GM12878 (cell line): ENCODE measurements at regions not wholly inside any gene's neighbourhood (a gene's known extent, or its start where the extent isn't known, plus 50 kb on each side); places are given as distances from the start of the nearest gene placed in this dataset.

Experiments used
- ATAC-seq: fragments of 200-7000 bp; cut with Tn5 transposase; 3 replicates; pipeline ENCODE4 v1.9.1; 2020; ENCODE audit warnings: mild to moderate bottlenecking, moderate library complexity
- BruUV-seq: library from RNA; stranded (reverse); fragments of 400-500 nt; replicated peaks from 2 replicates; lab custom pipeline; 2021; lab: Mats Ljungman, UMichigan
- CTCF ChIA-PET: fragments of 300-600 bp; sonication (Branson Sonifier 250); formaldehyde crosslinking; extraction: SDS; loops from one replicate; lab custom pipeline; 2021; ENCODE audit warnings: inconsistent platforms; lab: Yijun Ruan, JAX
- POLR2A ChIA-PET: fragments of 350-600 bp; formaldehyde crosslinking; extraction: SDS; loops from one replicate; lab custom pipeline; 2021; ENCODE audit warnings: inconsistent platforms; lab: Charles Lee
- RAD21 ChIA-PET: fragments of 300-600 bp; sonication (Branson Sonifier 250); formaldehyde crosslinking; loops from one replicate; lab custom pipeline; 2023; ENCODE audit warnings: antibody characterized with exemption; ENCODE audit not compliant: unreplicated experiment; lab: Charles Lee
- SMC1A ChIA-PET: fragments of 300-600 bp; sonication (Branson Sonifier 250); formaldehyde crosslinking; loops from one replicate; lab custom pipeline; 2023; ENCODE audit not compliant: unreplicated experiment, uncharacterized antibody; lab: Charles Lee
- DNase-seq: peaks from one replicate; pipeline ENCODE4 v3.0.0-alpha.2; 2011; ENCODE audit warnings: low read depth, low spot score
- FAIRE-seq: peaks from 3 replicates; lab custom pipeline; 2011; peaks lifted over from hg19 to GRCh38; lab: Jason Lieb, UNC
- H2AFZ ChIP-seq: 2 replicates; pipeline ENCODE4 v1.6.0; 2011; ENCODE audit warnings: low read depth, low read length, control low read depth; ENCODE audit not compliant: control insufficient read depth
- H3K27ac ChIP-seq: 2 replicates; pipeline ENCODE4 v1.5.1; 2011; ENCODE audit warnings: control low read depth; ENCODE audit not compliant: control insufficient read depth, insufficient read depth
- H3K27me3 ChIP-seq, 2 experiments: replicated peaks in 1 of 2; 2 replicates each; pipeline versions ENCODE4 v1.6.0 to v1.6.1; 2011; ENCODE audit warnings: low read length in 1 of 2; ENCODE audit not compliant: control insufficient read depth in 2 of 2, insufficient read depth in 2 of 2
- H3K36me3 ChIP-seq, 2 experiments: 2 replicates each; pipeline ENCODE4 v1.5.1; 2011; ENCODE audit warnings: low read length in 1 of 2; ENCODE audit not compliant: control insufficient read depth in 2 of 2, insufficient read depth in 2 of 2
- H3K4me1 ChIP-seq: 2 replicates; pipeline ENCODE4 v1.6.1; 2011; ENCODE audit warnings: mild to moderate bottlenecking, low read length, moderate library complexity, mixed read lengths; ENCODE audit not compliant: control insufficient read depth, insufficient read depth
- H3K4me2 ChIP-seq: 2 replicates; pipeline ENCODE4 v1.6.0; 2011; ENCODE audit warnings: control low read depth; ENCODE audit not compliant: control insufficient read depth, insufficient read depth
- H3K4me3 ChIP-seq: fragments of 200-600 bp; sonication (generic); 2 replicates; pipeline ENCODE4 v1.5.1; 2016
- H3K79me2 ChIP-seq: 2 replicates; pipeline ENCODE4 v1.6.0; 2011; ENCODE audit warnings: low read length; ENCODE audit not compliant: control insufficient read depth, insufficient read depth
- H3K9ac ChIP-seq: 2 replicates; pipeline ENCODE4 v1.8.0; 2011; ENCODE audit warnings: low read length, control low read depth, mixed read lengths; ENCODE audit not compliant: control insufficient read depth, insufficient read depth
- H3K9me3 ChIP-seq: replicated peaks from 3 replicates; pipeline ENCODE4 v1.5.1; 2011; ENCODE audit warnings: mild to moderate bottlenecking, low read length; ENCODE audit not compliant: control insufficient read depth, insufficient read depth
- H4K20me1 ChIP-seq: 2 replicates; pipeline ENCODE4 v1.6.0; 2011; ENCODE audit not compliant: control insufficient read depth, insufficient read depth
- ATF7 ChIP-seq: fragments of 450-650 bp; IDR thresholded peaks from 2 replicates; pipeline ENCODE4 v1.6.1; 2016; ENCODE audit warnings: low read depth, mild to moderate bottlenecking
- BCL11A ChIP-seq: IDR thresholded peaks from 2 replicates; pipeline ENCODE4 v1.6.1; 2011; ENCODE audit warnings: low read depth, low read length
- DPF2 ChIP-seq: fragments of 450-650 bp; IDR thresholded peaks from 2 replicates; pipeline ENCODE4 v1.6.1; 2017; ENCODE audit warnings: mild to moderate bottlenecking
- FOXM1 ChIP-seq: IDR thresholded peaks from 2 replicates; pipeline ENCODE4 v1.6.1; 2012; ENCODE audit warnings: low read depth, mild to moderate bottlenecking, inconsistent platforms, low read length, moderate library complexity
- HDAC6 ChIP-seq: fragments of 200-600 bp; sonication (generic); IDR thresholded peaks from one replicate; pipeline ENCODE4 v1.8.0; 2017; ENCODE audit warnings: antibody characterized with exemption; ENCODE audit not compliant: unreplicated experiment
- NFYB ChIP-seq: IDR thresholded peaks from 2 replicates; pipeline ENCODE4 v1.6.1; 2011; ENCODE audit warnings: low read depth, mild to moderate bottlenecking, low read length, improper control_type of control experiment, moderate library complexity; ENCODE audit not compliant: insufficient read depth
- NR2C1 ChIP-seq: fragments of 450-650 bp; IDR thresholded peaks from 2 replicates; pipeline ENCODE4 v1.6.1; 2017; ENCODE audit warnings: antibody characterized with exemption, mild to moderate bottlenecking, moderate library complexity
- SIN3A ChIP-seq: IDR thresholded peaks from 2 replicates; pipeline ENCODE4 v1.6.1; 2012; ENCODE audit warnings: low read depth, low read length, improper control_type of control experiment
- SMAD5 ChIP-seq: IDR thresholded peaks from 2 replicates; pipeline ENCODE4 v1.6.1; 2016; ENCODE audit warnings: antibody characterized with exemption, low read depth
- TAF1 ChIP-seq: IDR thresholded peaks from 2 replicates; pipeline ENCODE4 v1.6.1; 2011; ENCODE audit warnings: mild to moderate bottlenecking, low read depth, low read length, borderline replicate concordance
- ZBED1 ChIP-seq: IDR thresholded peaks from 2 replicates; pipeline ENCODE4 v1.6.1; 2016; ENCODE audit warnings: borderline replicate concordance
- WGBS: methylation state at CpG from one replicate; pipeline ENCODE4 v1.1.6; 2016; ENCODE audit warnings: low lambda C conversion rate; ENCODE audit not compliant: insufficient replicate concordance, insufficient coverage; ENCODE audit errors: missing lambda C conversion rate; 5-methylcytosine and 5-hydroxymethylcytosine counted together
- in situ Hi-C: fragments of 300-500 bp; cut with MboI; formaldehyde crosslinking; loops from 9 replicates; pipeline ENCODE4 v1.14.3; 2018; ENCODE audit warnings: mixed read lengths
- intact Hi-C: fragments of 100-400 bp; cut with micrococcal nuclease; formaldehyde crosslinking; loops from one replicate; pipeline ENCODE4 v1.14.2; 2022; ENCODE audit not compliant: unreplicated experiment
- TF ChIP-seq, protein P1 (sequence below): fragments of 450-650 bp; IDR thresholded peaks from 2 replicates; pipeline ENCODE4 v1.6.1; 2018; ENCODE audit warnings: mild to moderate bottlenecking, low read depth, moderate library complexity; ENCODE audit not compliant: partially characterized antibody

DNA sequence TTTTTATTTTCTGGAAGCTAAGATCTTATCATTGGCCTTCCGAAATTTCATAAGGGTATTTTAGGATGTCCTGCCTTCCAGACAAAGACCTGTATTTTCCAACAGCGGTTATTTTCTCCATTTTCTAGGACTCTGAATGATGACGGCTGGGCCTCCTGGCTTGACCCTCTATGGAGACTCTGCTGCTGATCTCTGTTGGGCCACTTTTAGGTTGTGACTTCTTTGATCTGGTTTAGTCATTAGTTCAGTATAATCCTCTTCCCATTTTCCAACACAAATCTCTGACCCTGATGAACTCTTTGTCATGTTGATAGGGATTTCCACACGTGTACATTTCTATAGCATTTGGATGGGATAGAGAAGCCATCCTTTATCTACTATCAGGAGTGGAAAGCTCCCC lies 93.7 kb downstream of the HS1BP3 start (continued):
- TF ChIP-seq FOXM1 (no peak), SIN3A (no peak), BCL11A (no peak), HDAC6 (no peak), ZBED1 (no peak), NFYB (no peak), NR2C1 (no peak)

DNA sequence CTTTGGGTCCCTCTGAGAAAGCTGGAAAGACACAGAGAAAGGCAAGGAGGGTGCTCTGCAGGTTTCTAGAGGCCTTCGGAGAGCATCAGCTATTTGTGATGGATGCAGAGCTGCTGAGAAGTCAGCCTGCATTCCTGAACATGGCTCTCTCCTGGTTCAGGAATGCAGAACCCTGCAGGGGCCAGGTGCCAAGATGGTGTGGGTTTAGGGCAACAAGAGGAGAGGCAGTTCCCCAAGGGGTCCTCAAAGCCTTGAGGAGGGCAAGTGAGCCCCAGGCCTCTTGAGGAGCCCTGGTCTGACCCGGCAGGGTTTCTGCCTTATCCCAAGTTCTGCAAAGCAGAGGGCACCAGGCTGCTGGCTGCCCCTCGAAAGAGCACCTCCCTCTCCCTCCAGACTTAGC lies 93.3 kb downstream of the HS1BP3 start:
- ATAC-seq (no peak), FAIRE-seq (no peak), DNase-seq (no peak)
- SMC1A ChIA-PET: no interaction called here
- in situ Hi-C loops (no loop called here), intact Hi-C loops (no loop called here)
- BruUV-seq: no TSS peak
- H3K36me3 ChIP-seq: no peaks in the 10 kb centered on the region
- CTCF ChIA-PET: no interaction called here
- no peak overlapping the region for H3K9ac ChIP-seq
- H3K4me2 ChIP-seq: no peak overlapping the region
- peaks cover 0 to 2% of the 10 kb centered on the region in 2 experiments; a peak in 2 of 4 replicates for H3K27me3 ChIP-seq
- TF ChIP-seq ATF7: no peak
- TF ChIP-seq DPF2: no peak
- TF ChIP-seq SMAD5: no peak
- no peak for TF ChIP-seq TAF1
- TF ChIP-seq, protein P1, sequence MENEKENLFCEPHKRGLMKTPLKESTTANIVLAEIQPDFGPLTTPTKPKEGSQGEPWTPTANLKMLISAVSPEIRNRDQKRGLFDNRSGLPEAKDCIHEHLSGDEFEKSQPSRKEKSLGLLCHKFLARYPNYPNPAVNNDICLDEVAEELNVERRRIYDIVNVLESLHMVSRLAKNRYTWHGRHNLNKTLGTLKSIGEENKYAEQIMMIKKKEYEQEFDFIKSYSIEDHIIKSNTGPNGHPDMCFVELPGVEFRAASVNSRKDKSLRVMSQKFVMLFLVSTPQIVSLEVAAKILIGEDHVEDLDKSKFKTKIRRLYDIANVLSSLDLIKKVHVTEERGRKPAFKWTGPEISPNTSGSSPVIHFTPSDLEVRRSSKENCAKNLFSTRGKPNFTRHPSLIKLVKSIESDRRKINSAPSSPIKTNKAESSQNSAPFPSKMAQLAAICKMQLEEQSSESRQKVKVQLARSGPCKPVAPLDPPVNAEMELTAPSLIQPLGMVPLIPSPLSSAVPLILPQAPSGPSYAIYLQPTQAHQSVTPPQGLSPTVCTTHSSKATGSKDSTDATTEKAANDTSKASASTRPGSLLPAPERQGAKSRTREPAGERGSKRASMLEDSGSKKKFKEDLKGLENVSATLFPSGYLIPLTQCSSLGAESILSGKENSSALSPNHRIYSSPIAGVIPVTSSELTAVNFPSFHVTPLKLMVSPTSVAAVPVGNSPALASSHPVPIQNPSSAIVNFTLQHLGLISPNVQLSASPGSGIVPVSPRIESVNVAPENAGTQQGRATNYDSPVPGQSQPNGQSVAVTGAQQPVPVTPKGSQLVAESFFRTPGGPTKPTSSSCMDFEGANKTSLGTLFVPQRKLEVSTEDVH: no peak
- no peak overlapping the region for H3K4me3 ChIP-seq
- whole genome bisulfite sequencing: 43% methylated on average over 3 of the region's 3 CpGs
- H3K27ac ChIP-seq: no peak overlapping the region
- H3K79me2 ChIP-seq: no peaks in the 10 kb centered on the region
- no peaks in the 10 kb centered on the region for H3K9me3 ChIP-seq
- no peaks in the 10 kb centered on the region for H4K20me1 ChIP-seq
- no peak overlapping the region for H2AFZ ChIP-seq
- RAD21 ChIA-PET: no interaction called here
- POLR2A ChIA-PET: no interaction called here
- no peaks in the 10 kb centered on the region; the same call in 1 of the 2 replicates for H3K4me1 ChIP-seq
